Suppressor macrophage treated with lipopolysaccharide for 1 hour (primary cell): ENCODE measurements at regions not wholly inside any gene's neighbourhood (a gene's known extent, or its start where the extent isn't known, plus 50 kb on each side); places are given as distances from the start of the nearest gene placed in this dataset.
"Not testable (repeated sequence)": the region's sequence is repeated elsewhere in the genome, so short reads cannot be mapped to it uniquely, and the experiment has no call there.

Source experiments
- DNase-seq, 3 donors: peaks; one replicate each; pipeline ENCODE4 v3.0.0-alpha.2; 2020 to 2022

- no peak for DNase-seq
Observed at GRCh38 chr3:176867681-176868663, 329.3 kb downstream of the TBL1XR1 start.

GRCh38 chr3:176861137-176861536, 336.1 kb downstream of the TBL1XR1 start:
- no peak for DNase-seq

GRCh38 chr3:176856721-176857120, 340.6 kb downstream of the TBL1XR1 start:
- DNase-seq: no peak

DNA sequence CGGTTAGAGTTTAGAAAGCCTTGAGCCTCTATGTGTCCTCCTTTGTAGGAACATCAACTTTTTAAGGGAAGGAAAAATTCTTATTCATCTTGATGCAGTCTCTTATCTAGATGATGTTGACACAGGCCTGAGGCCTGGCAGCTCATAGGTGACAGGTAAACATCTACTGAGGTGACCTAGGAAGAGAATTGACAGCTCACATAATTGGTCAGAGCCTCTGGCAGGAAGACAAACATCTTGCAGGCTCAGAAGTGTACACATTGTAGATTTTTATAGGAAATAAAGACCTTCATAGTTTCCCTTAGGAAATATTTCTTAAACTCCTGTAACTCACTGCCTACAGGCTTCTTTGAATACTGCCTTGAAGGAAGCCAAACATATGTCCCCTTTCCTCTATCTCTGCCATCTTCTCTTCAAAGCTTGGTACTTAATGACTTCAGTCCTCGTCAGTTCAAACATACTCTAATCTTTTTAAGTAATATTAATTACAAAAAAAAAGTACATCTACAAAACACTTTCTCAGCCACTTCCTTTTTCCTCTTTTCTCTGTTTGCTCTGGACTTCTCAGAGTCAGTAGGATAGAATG, 341.3 kb downstream of the TBL1XR1 start:
- DNase-seq: no peak

DNA sequence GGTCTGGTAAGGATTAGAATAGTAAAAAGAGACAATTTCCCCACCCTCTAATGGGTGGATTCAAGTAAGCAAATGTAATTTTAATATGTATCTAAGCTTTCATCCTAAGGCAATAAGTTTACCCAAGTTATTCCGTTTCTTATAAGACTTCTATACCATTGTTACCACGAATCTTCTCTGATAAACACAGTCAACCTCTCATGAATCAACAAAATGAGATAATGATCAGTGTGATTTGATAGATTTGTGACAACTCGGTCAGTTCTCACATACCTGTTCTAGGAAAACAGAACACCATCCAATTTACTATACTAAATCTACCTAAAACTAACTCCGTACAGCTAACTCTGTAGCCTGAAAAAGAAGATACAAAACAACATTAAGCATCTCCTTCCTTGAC, 342.1 kb downstream of the TBL1XR1 start:
- no peak for DNase-seq

GRCh38 chr3:176850498-176850897, 346.8 kb downstream of the TBL1XR1 start:
- no peak for DNase-seq

DNA sequence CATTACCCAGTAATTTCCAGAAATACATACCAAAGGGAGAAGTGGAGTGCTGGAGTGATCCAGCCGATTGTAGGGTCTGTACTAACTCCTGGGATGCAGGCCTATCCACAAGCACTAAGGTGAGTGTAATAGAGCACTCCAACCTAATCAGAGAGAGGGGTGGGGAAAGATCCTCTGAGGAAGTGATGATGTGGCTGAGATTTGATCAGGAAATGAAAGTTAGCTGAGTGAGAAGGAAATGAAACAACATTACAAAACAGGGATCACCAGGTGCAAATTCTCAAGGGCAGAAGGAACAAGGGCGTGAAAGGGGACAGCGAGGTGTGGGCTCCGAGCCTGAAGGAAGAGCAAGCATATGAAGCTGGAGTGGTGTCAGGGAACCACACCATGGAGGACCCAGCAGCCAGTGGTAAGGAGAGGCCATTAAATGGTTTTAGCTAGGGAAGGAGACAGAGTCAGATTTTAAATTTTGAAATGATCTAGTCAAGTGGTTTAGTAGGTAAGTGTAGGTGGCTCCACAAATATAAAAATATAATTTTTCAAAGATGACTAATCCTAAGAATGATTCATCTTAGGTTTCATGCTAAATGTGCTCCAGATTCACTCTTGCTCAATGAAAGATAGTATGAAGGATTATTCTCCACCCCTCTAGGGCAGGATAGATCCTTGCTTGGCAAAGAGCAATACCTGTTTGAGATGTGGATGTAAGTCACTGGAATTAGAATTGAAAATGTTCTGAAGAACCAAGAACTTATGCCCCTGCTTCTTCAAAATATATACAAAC, 348.7 kb downstream of the TBL1XR1 start:
- no peak for DNase-seq

GRCh38 chr3:176842914-176843313, 354.4 kb downstream of the TBL1XR1 start:
- no peak for DNase-seq

DNA sequence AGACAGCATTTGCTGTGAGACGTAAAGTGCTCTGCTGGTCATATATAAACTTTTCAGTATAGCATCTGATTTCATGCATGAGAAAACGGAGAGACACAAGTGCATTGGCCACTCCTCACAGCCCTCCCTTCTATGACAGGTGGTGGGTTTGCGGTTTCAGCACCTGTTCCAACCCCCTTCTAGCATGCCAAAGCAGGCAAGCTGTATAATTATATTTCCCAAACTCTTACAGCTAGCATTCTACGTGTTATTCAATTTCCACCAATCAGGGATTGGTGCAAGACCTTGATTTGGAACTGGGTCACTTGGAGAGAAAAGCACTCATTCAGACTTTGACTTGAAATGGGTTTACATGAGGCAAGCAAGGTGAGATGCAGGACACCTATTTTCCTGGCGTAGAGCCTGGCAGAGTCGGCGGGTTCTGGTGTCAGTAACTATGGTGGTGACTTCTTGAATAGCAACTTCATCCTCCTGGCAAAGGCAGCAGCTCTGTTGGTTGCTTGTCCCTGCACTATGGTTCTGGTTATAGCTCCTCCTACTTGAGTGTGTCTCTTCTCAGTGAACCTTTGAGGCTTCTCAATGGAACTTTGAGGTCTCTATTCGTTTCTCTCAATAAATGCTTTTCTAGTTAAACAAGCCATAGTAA, 356.5 kb downstream of the TBL1XR1 start:
- no peak for DNase-seq

- DNase-seq: no peak
Observed at GRCh38 chr3:176839901-176840300, 357.4 kb downstream of the TBL1XR1 start.

DNA sequence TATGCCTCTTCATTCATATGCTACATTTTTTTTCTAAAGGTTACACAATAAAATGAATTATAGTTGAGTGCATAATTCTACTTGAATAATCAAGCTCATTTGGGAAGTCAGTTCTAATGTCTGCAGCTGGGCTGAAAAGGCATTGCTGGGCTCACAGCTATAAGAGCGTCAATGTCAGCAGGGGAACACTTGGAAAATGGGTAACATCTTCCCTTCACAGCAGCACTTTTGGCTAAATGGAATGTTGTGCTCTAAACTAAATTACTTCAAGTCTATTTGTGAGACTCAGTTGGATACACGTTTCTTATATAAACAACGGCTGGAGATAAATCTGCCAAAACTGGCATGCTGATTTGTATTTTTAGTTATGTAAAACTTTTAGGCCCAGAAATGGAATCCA, 357.8 kb downstream of the TBL1XR1 start:
- DNase-seq: no peak

DNA sequence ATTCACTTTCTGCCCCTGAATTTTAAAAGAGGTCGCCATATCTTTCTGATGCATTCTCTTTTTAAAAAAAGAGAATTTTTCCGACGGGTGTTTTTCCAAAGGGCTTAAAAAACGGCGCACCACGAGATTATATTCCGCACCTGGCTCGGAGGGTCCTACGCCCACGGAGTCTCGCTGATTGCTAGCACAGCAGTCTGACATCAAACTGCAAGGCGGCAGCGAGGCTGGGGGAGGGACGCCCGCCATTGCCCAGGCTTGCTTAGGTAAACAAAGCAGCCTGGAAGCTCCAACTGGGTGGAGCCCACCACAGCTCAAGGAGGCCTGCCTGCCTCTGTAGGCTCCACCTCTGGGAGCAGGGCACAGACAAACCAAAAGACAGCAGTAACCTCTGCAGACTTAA, 370.0 kb downstream of the TBL1XR1 start:
- DNase-seq: not testable (repeated sequence)

- DNase-seq: no peak
Observed at GRCh38 chr3:176824811-176825210, 372.5 kb downstream of the TBL1XR1 start.

- no peak for DNase-seq
Observed at GRCh38 chr3:176820764-176821163, 376.5 kb downstream of the TBL1XR1 start.

DNA sequence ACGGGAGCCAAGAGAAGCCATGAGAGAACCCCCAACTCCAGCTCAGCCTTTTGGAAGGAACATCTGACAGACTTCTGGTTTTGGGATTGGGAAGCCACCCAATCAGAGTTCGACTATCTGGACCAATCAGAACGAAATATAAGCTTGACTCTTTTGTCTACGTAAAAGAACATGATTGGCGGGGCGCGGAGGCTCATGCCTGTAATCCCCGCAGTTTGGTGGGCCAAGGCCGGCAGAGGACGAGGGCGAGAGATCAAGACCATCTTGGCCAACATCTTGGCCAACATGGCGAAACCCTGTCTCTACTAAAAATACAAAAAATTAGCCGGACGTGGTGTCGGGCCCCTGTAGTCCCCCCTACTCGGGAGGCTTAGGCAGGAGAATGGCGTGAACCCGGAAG, 380.3 kb downstream of the TBL1XR1 start:
- DNase-seq: no peak

DNA sequence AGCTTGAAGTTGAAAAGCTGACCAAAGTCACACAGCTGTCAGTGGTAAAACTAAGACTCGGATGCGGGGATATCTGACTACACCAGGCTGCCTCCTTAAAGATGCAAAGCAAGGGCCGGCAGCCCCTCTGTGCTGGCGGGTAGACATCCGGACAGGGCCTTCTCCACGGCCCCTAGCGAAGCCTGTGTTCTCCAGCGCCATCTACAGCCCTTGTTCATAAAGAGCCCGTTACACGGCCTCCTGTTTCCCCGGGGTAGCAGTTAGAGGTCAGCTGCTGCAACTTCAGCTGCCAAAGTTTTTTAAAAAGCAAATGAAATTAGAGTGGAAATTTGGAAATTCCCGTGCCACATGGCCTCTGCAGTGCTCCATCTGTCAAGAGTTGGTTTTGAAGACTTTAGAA, 383.0 kb downstream of the TBL1XR1 start:
- DNase-seq: peak; percentile 21 to 35 (median 21)

- no peak for DNase-seq
Observed at GRCh38 chr3:176807938-176808337, 389.3 kb downstream of the TBL1XR1 start.

DNA sequence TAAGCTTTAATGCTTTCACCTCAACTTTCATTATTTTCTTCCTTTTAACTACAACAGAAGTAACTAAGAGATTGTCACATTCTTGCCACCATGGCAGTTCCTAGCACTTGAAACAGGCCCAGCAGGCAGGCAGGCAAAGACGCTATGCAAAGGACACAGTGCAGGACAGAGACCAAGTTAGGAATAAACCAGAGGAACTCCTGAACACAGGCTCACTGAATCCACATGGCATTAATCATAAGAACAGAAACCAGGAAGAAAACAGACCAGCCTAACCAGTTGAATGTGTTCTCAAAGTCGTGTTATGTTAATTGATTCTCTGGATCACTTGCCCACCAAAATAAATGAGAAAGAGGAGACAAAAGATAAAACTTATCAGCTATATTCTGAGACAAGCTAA, 397.6 kb downstream of the TBL1XR1 start:
- no peak for DNase-seq

- no peak for DNase-seq
Observed at GRCh38 chr3:176798680-176799079, 398.6 kb downstream of the TBL1XR1 start.

GRCh38 chr3:176796371-176796770, 400.9 kb downstream of the TBL1XR1 start:
- DNase-seq: no peak

- DNase-seq: no peak
Observed at GRCh38 chr3:176795891-176796290, 401.4 kb downstream of the TBL1XR1 start.

DNA sequence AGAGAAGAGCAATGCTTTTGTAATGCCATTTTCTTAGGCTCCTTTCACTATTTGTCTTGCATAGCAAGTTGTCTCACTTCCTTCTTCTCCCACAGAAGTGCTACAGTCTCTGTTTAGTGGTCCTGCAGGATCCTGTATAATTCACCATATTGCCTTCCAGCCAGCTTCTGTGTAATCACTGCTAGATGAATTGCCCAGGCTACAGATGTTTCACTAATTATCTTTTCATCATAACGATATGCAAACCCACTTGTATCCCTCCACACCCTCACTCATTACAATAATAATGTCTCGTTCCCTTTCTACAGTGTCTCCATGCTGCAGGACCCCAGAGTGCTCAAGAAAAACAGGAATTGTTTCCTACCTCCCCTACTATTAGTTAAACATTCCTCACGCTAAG, 402.9 kb downstream of the TBL1XR1 start:
- no peak for DNase-seq

DNA sequence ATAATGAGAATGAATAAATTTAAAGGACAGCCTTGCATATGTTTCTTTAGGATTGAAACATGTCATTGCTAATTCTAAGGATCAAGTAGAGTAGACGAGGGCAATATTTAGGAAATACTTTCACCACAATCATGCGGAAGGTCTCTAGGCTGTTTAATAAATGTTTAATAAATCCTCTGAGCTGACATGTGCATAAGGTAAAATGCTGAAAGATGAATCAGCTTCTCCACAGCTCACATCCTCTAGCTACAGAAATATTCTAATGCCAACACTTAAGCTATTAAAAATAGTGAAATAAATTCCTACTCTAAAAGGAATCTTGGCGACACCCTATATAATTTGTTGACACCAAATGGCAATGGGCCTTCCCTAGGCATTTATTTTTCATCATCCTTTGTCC, 407.3 kb downstream of the TBL1XR1 start:
- DNase-seq: no peak
